Activated naive CD8-positive, alpha-beta T cell treated with anti-CD3 and anti-CD28 coated beads, Interleukin-2, amount 10 ng/mL, durations not matched to agents 7 days and 5 days (primary cell): ENCODE measurements at regions not wholly inside any gene's neighbourhood (a gene's known extent, or its start where the extent isn't known, plus 50 kb on each side); places are given as distances from the start of the nearest gene placed in this dataset.

Experiments
- ATAC-seq: fragments of 150-1000 bp; cut with Tn5 transposase; one replicate; pipeline ENCODE4 v1.10.0; 2021; ENCODE audit warnings: low read depth, moderate library complexity
- POLR2A ChIA-PET: fragments of 350-600 bp; sonication (Branson Sonifier 250); formaldehyde crosslinking; loops from one replicate; lab custom pipeline; 2021; ENCODE audit warnings: antibody characterized with exemption; lab: Charles Lee
- DNase-seq: peaks from one replicate; pipeline ENCODE4 v3.0.0; 2021
- H3K27ac Mint-ChIP-seq: one replicate; pipeline ENCODE4 v1.8.0; 2022; ENCODE audit warnings: mild to moderate bottlenecking, mixed read lengths
- H3K27me3 Mint-ChIP-seq: one replicate; pipeline ENCODE4 v1.8.0; 2022; ENCODE audit warnings: mild to moderate bottlenecking, moderate library complexity, mixed read lengths
- H3K36me3 Mint-ChIP-seq: one replicate; pipeline ENCODE4 v1.8.0; 2021; ENCODE audit warnings: mild to moderate bottlenecking, mixed read lengths
- H3K4me1 Mint-ChIP-seq: one replicate; pipeline ENCODE4 v1.8.0; 2021; ENCODE audit warnings: mixed read lengths
- H3K4me3 Mint-ChIP-seq: one replicate; pipeline ENCODE4 v1.8.0; 2022; ENCODE audit warnings: mild to moderate bottlenecking, moderate library complexity, mixed read lengths
- H3K9me3 Mint-ChIP-seq: one replicate; pipeline ENCODE4 v1.8.0; 2021; ENCODE audit warnings: mixed read lengths

GRCh38 chr3:159922861-159923312 is 65.7 kb upstream of the IL12A start:
- DNase-seq (no peak), ATAC-seq (no peak)
- no peaks in the 10 kb centered on the region for H3K36me3 Mint-ChIP-seq
- H3K27me3 Mint-ChIP-seq = peaks cover 2% of the 10 kb centered on the region
- H3K27ac Mint-ChIP-seq = no peak overlapping the region
- H3K9me3 Mint-ChIP-seq = peaks cover 1% of the 10 kb centered on the region
- no peak overlapping the region for H3K4me3 Mint-ChIP-seq
- no peaks in the 10 kb centered on the region for H3K4me1 Mint-ChIP-seq
- POLR2A ChIA-PET = no interaction called here

DNA sequence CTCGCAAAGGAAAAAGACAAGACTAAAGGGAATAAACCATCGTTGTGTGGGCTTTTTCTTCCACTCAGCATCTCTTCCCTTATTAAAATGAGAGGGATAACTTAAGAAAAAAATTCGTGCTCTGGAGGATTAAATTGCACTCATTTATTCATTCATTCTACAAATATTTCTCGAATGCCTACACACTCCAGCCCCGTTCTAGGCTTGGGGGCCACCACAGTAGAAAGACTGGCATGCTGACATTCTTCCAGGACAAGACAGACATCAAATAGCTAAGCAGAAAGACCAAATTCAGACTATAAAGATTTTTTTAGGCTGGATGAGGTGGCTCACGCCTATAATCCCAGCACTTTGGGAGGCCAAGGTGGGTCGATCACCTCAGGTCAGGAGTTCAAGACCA is 65.3 kb upstream of the IL12A start:
- H3K27me3 Mint-ChIP-seq = peaks cover 2% of the 10 kb centered on the region
- no peak overlapping the region for H3K4me3 Mint-ChIP-seq
- no peaks in the 10 kb centered on the region for H3K4me1 Mint-ChIP-seq
- ATAC-seq (no peak), DNase-seq (no peak)
- H3K9me3 Mint-ChIP-seq = peaks cover 1% of the 10 kb centered on the region
- H3K36me3 Mint-ChIP-seq = no peaks in the 10 kb centered on the region
- no peak overlapping the region for H3K27ac Mint-ChIP-seq
- POLR2A ChIA-PET = no interaction called here

DNA sequence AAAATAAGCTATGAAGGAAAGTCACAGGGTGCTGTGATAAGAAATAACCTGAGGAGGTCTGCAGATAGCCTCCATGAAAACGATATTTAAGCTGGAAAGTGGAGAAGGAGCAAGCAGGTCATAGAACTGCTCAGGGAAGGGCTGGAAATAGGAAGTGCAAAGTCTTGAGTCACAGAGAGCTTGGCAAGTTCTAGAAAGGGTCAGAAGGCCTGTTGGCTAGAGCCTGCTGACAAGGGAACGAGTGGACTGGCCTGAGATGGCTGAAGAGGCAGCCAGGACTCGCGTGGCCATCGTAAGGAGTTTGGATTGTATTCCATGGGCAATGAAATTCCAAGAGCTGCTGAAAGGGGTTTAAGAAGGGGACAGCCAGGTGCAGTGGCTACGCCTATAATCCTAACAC is 64.7 kb upstream of the IL12A start:
- Mint-ChIP-seq H3K27me3 (peaks cover 2% of the 10 kb centered on the region), H3K27ac (no peak overlapping the region), H3K36me3 (no peaks in the 10 kb centered on the region), H3K9me3 (peaks cover 1% of the 10 kb centered on the region), H3K4me1 (no peaks in the 10 kb centered on the region), H3K4me3 (no peak overlapping the region)
- POLR2A ChIA-PET = no interaction called here
- DNase-seq (no peak), ATAC-seq (no peak)

DNA sequence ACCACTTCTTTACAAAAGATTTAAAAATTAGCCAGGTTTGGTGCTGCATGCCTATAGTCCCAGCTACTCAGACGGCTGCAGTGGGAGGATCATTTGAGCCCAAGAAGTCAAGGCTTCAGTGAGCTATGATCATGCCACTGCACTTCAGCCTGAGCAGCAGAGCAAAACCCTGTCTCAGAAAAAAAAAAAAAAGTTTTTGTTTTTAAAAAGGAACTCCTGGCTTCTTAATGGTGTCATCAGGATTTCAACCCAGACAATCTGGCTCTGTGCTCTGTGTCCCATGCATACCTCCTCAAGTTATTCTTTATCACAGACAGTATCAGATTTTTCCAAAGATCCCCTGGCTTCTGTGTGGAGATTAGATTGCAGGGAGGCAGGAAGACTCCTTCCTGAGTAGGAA is 64.2 kb upstream of the IL12A start:
- POLR2A ChIA-PET = no interaction called here
- H3K27me3 Mint-ChIP-seq = peaks cover 2% of the 10 kb centered on the region
- no peak for DNase-seq
- peaks cover 2% of the 10 kb centered on the region for H3K4me1 Mint-ChIP-seq
- no peak overlapping the region for H3K4me3 Mint-ChIP-seq
- no peaks in the 10 kb centered on the region for H3K9me3 Mint-ChIP-seq
- H3K36me3 Mint-ChIP-seq = no peaks in the 10 kb centered on the region
- no peak overlapping the region for H3K27ac Mint-ChIP-seq
- ATAC-seq = no peak

DNA sequence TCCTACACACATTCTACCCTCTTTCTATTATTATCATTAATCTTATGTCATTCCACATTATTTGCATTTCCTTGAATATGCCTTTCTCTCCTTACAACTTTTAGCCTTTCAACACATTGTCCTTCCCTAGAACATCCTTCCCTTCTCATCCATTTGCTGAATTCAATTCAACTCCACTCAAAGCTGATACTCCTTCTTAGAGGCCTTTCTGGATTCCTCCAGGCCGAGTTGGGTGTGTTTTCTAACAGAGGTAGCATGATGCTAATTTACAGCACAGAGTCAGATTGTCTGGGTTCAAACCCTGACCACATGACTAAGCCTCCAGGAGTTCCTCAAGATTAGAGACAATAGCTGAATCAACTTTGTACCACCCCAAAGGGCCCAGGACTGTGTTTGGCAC is 63.4 kb upstream of the IL12A start:
- no peak overlapping the region for H3K4me3 Mint-ChIP-seq
- POLR2A ChIA-PET = no interaction called here
- no peaks in the 10 kb centered on the region for H3K36me3 Mint-ChIP-seq
- no peaks in the 10 kb centered on the region for H3K9me3 Mint-ChIP-seq
- DNase-seq (no peak), ATAC-seq (no peak)
- H3K4me1 Mint-ChIP-seq = peaks cover 5% of the 10 kb centered on the region
- H3K27me3 Mint-ChIP-seq = no peaks in the 10 kb centered on the region
- H3K27ac Mint-ChIP-seq = no peak overlapping the region

DNA sequence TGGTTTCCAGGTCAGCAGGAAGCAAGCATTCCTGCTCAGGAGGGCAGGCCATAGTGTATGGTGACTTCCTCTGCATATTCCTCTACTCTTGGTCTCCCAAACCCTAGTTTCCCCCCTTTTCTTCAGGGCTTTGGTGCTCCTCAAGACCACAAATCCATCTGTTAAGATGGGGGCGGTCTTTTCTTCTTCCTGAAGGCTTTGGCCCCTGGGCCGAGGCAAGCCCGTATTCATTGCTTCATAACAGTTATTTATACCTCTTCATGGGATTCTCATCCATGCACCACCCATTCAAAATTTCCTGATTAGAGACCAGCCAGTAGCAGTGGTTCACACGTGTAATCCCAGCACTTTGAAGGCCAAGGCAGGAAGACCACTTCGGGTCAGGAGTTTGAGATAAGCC is 62.1 kb upstream of the IL12A start:
- no peak overlapping the region for H3K27ac Mint-ChIP-seq
- DNase-seq = no peak
- no peaks in the 10 kb centered on the region for H3K9me3 Mint-ChIP-seq
- H3K36me3 Mint-ChIP-seq = no peaks in the 10 kb centered on the region
- ATAC-seq = no peak
- no peaks in the 10 kb centered on the region for H3K27me3 Mint-ChIP-seq
- H3K4me3 Mint-ChIP-seq = no peak overlapping the region
- POLR2A ChIA-PET = no interaction called here
- peaks cover 5% of the 10 kb centered on the region for H3K4me1 Mint-ChIP-seq

DNA sequence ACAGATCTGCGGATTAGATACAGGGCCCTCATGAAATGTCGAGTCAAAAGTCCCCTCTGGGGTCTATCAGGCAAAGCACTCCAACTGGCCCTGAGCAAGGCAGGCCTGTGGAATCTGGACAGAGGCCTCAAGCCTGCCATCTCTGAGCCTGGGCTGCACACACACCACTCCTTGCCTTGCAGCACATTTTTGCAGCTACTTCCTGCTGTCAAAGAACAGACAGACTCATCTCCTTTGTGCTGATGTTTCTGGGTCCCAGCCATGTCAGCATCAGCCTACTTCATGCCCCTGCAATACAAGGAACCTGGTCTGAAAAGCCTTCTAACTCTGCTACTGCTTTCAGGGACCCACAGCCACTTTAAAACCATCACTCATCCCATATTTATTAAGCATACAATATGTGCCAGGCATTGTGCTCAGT is 60.6 kb upstream of the IL12A start:
- H3K4me1 Mint-ChIP-seq = peaks cover 5% of the 10 kb centered on the region
- peaks cover under 1% of the 10 kb centered on the region for H3K9me3 Mint-ChIP-seq
- ATAC-seq (no peak), DNase-seq (no peak)
- H3K4me3 Mint-ChIP-seq = no peak overlapping the region
- no peaks in the 10 kb centered on the region for H3K36me3 Mint-ChIP-seq
- H3K27ac Mint-ChIP-seq = no peak overlapping the region
- no peaks in the 10 kb centered on the region for H3K27me3 Mint-ChIP-seq
- POLR2A ChIA-PET = no interaction called here

DNA sequence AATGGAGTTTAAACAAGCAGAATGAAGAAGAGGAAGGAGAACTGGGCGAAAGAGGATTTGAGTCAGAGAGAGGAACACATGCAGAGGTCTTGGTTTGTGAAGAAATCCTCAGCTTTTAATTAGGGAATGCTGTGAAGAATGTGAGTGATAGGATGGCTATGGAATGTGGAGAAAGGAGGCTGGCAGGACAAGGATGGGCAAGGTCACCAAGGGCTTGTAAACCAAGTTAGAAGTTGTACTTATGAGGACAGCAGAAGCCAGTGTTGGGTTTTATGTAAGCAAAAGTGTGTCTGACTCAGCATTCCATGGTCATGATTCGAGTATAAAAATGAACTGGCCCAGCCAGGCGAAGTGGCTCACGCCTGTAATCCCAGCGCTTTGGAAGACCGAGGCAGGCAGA is 60.0 kb upstream of the IL12A start:
- POLR2A ChIA-PET = no interaction called here
- H3K9me3 Mint-ChIP-seq = peaks cover 3% of the 10 kb centered on the region
- H3K4me1 Mint-ChIP-seq = peaks cover 5% of the 10 kb centered on the region
- no peak for DNase-seq
- no peaks in the 10 kb centered on the region for H3K36me3 Mint-ChIP-seq
- ATAC-seq = no peak
- no peaks in the 10 kb centered on the region for H3K27me3 Mint-ChIP-seq
- H3K27ac Mint-ChIP-seq = no peak overlapping the region
- H3K4me3 Mint-ChIP-seq = no peak overlapping the region

- H3K4me3 Mint-ChIP-seq = no peak overlapping the region
- no peak for DNase-seq
- no peaks in the 10 kb centered on the region for H3K27me3 Mint-ChIP-seq
- peaks cover 5% of the 10 kb centered on the region for H3K4me1 Mint-ChIP-seq
- peaks cover 6% of the 10 kb centered on the region for H3K9me3 Mint-ChIP-seq
- no peak for ATAC-seq
- POLR2A ChIA-PET = no interaction called here
- H3K36me3 Mint-ChIP-seq = no peaks in the 10 kb centered on the region
- peak overlapping the region; percentile 32 for H3K27ac Mint-ChIP-seq
Measured at GRCh38 chr3:159929171-159930141, 59.2 kb upstream of the IL12A start.

GRCh38 chr3:159934216-159934615 is 54.4 kb upstream of the IL12A start:
- peaks cover 4% of the 10 kb centered on the region for H3K27me3 Mint-ChIP-seq
- no peak overlapping the region for H3K4me3 Mint-ChIP-seq
- ATAC-seq = no peak
- POLR2A ChIA-PET = no interaction called here
- peaks cover 13% of the 10 kb centered on the region for H3K9me3 Mint-ChIP-seq
- peaks cover 5% of the 10 kb centered on the region for H3K4me1 Mint-ChIP-seq
- H3K27ac Mint-ChIP-seq = no peak overlapping the region
- H3K36me3 Mint-ChIP-seq = no peaks in the 10 kb centered on the region
- DNase-seq = no peak

DNA sequence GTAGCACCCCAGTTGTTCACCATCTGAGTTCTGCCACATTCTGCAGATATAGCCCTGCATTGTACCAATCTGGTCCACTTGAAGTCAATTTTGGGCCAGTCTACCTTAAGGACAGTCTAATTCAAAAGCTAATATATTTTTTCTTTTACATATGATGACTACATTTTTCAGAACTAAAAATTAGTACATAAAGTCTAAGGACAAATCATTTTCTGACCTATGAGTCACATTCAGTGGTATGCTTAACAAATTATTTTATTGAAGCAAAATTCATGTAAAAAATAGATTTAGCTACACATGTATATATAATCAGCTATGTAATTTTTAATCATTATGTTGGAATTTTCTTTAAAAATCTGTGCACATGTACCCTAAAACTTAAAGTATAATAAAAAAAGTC is 52.1 kb upstream of the IL12A start:
- Mint-ChIP-seq H3K27ac (no peak overlapping the region), H3K36me3 (no peaks in the 10 kb centered on the region), H3K9me3 (peaks cover 14% of the 10 kb centered on the region), H3K27me3 (peaks cover 4% of the 10 kb centered on the region), H3K4me1 (peaks cover under 1% of the 10 kb centered on the region), H3K4me3 (no peak overlapping the region)
- DNase-seq (no peak), ATAC-seq (no peak)
- POLR2A ChIA-PET = no interaction called here

- no peak for ATAC-seq
- peaks cover 14% of the 10 kb centered on the region for H3K9me3 Mint-ChIP-seq
- no peaks in the 10 kb centered on the region for H3K36me3 Mint-ChIP-seq
- no peak overlapping the region for H3K27ac Mint-ChIP-seq
- H3K4me3 Mint-ChIP-seq = no peak overlapping the region
- POLR2A ChIA-PET = no interaction called here
- peaks cover 4% of the 10 kb centered on the region for H3K27me3 Mint-ChIP-seq
- peaks cover 2% of the 10 kb centered on the region for H3K4me1 Mint-ChIP-seq
- DNase-seq = no peak
Measured at GRCh38 chr3:159937561-159938166, 51.0 kb upstream of the IL12A start.

DNA sequence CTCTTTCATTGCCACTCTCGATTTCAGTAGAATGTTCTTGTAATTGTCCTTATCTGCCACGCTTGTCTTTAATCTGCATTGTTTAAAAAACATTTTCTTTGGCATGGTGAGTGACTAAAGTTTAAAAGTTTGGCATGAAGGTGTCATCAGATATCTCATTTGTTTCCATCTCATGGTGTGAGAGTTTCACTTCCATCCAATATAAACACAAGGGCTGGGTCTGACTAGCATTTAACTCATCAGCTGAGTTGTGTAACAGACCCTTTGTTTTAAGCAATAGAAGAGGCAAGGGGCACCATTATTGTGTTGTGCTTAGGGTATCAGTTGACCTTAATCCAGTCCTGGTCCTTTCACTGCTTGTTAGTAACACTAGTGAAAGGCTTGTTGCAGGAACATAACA is 49.9 kb upstream of the IL12A start:
- ATAC-seq (no peak), DNase-seq (no peak)
- peaks cover 10% of the 10 kb centered on the region for H3K9me3 Mint-ChIP-seq
- H3K4me3 Mint-ChIP-seq = no peak overlapping the region
- POLR2A ChIA-PET = no interaction called here
- H3K4me1 Mint-ChIP-seq = peaks cover 2% of the 10 kb centered on the region
- H3K27me3 Mint-ChIP-seq = peaks cover 4% of the 10 kb centered on the region
- H3K36me3 Mint-ChIP-seq = no peaks in the 10 kb centered on the region
- no peak overlapping the region for H3K27ac Mint-ChIP-seq
